ENCODE measurements at regions not wholly inside any gene's neighbourhood (a gene's known extent, or its start where the extent isn't known, plus 50 kb on each side); places are given as distances from the start of the nearest gene placed in this dataset.

- TF ChIP-seq TAF1 (IDR thresholded peaks at IDR 0.05; ENCODE audit: borderline replicate concordance, low read depth, low read length) (no peak), POLR2A (IDR thresholded peaks at IDR 0.05; ENCODE audit: low read depth, low read length) (no peak)
Measured at GRCh38 chr7:45368129-45368807, 205.9 kb upstream of the ADCY1 start.

Measured in GM12892 (cell line).